Activated CD4-positive, alpha-beta T cell treated with anti-CD3 and anti-CD28 coated beads, Interleukin-2, amount 50 U/mL, for 24 hours (primary cell): ENCODE measurements at regions not wholly inside any gene's neighbourhood (a gene's known extent, or its start where the extent isn't known, plus 50 kb on each side); places are given as distances from the start of the nearest gene placed in this dataset.
"Not testable (repeated sequence)": the region's sequence is repeated elsewhere in the genome, so short reads cannot be mapped to it uniquely, and the experiment has no call there.

Source experiments
- DNase-seq, 2 donors: peaks; one replicate each; pipeline ENCODE4 v3.0.0-alpha.2; 2020; ENCODE audit warnings: low read depth in 1 of 2, low spot score in 1 of 2

DNA sequence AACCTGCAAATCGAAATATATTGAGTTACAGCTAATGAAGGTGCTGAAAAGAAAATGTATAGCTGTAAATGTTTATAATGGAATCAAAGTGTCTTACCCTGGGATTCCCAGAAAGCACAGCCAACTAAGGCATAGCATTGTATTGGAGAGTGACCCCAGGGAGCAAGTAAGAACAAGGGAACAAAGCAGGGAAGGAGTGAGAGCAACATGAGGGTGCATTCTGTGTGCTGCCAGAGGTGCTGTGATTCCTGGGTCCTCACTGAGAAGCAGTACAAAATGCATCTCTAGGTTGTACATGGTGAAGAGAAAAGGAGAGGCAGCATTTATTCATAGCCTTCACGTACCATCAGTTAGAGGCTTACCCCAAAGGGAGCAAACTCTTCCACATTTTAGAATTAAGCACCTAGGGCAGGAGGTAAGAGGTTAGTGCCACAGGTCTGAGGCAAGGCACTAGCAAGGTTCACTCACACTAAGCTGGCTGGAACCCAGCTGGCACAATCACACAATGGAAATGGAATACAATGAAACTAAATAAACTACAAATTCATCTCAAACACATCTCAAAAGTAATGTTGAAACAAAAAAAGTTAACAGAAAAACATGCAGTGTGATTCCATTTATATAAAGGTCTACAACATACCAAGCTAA is 151.5 kb upstream of the C2CD4B start:
- DNase-seq = no peak

DNA sequence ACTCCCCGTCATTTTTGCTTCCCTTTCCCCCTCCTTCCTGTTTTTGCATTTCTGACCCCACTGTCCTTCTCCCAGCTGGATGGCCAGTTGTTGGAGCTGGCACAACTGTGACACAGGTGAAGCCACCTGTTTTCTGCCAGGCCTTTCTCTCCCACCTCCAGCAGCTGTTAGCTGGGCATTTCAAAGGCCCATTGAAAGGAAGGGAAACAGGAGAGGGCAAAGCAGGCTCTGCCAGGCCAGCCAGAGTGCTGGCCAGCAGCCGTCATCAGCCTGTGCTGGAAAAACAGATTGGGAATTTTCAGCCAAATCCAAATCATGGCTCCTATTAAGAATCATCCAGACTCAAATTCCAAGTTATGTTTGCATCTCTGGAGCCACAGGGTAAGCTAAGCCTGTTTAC is 155.2 kb upstream of the C2CD4B start:
- no peak for DNase-seq

GRCh38 chr15:62323353-62323890 is 158.3 kb upstream of the C2CD4B start:
- no peak for DNase-seq

- no peak for DNase-seq
These were observed 159.3 kb upstream of the C2CD4B start for GRCh38 chr15:62324382-62324781.

GRCh38 chr15:62325597-62325996 is 160.5 kb upstream of the C2CD4B start:
- no peak for DNase-seq

DNA sequence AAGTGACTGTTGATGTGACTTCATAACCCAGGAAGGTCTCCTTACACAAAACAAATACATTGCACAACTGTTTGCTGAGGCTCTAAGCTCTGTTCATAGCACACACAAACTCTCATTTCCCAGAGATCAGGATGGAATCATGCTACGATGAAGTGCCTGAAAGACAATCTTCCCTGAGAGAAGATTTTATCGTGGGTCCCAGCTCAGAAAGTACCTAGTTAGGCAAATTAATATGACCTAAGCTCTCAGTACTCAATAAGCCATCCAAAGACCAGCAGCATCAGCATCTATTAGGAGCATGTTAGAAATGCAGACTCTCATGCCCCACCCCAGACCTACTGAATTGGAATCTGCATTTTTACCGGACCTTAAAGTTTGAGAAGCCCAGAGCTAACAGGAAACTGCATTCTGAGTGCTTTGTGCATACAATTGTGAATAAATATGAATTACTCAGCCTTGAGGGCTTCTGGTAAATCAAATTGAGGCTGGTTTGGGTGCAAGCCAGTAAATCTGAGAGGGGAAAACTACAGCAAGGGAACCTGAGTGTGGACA is 161.5 kb upstream of the C2CD4B start:
- no peak for DNase-seq

- no peak for DNase-seq
These were observed 162.3 kb upstream of the C2CD4B start for GRCh38 chr15:62327406-62327805.

DNA sequence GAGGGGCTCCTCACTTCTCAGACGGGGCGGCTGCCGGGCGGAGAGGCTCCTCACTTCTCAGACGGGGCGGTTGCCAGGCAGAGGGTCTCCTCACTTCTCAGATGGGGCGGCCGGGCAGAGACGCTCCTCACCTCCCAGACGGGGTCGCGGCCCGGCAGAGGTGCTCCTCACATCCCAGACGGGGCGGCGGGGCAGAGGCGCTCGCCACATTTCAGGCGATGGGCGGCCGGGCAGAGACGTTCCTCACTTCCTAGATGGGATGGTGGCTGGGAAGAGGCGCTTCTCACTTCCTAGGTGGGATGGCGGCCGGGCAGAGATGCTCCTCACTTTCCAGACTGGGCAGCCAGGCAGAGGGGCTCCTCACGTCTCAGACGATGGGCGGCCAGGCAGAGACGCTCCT is 167.4 kb upstream of the C2CD4B start:
- not testable (repeated sequence) for DNase-seq

DNA sequence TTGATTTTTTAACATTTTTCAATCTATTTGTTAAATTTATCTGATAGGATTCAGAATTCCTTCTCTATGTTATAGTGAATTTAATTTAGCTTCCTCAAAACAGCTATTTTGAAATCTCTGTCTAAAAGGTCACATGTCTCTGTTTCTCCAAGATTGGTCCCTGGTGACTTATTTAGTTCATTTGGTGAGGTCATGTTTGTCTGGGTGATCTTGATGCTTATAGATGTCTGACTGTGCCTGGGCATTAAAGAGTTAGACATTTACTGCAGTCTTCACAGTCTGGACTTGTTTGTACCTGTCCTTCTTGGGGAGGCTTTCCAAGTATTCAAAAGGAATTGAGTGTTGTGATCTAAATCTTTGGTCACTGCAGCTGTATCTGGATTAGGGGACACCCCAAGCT is 169.5 kb upstream of the C2CD4B start:
- no peak for DNase-seq

DNA sequence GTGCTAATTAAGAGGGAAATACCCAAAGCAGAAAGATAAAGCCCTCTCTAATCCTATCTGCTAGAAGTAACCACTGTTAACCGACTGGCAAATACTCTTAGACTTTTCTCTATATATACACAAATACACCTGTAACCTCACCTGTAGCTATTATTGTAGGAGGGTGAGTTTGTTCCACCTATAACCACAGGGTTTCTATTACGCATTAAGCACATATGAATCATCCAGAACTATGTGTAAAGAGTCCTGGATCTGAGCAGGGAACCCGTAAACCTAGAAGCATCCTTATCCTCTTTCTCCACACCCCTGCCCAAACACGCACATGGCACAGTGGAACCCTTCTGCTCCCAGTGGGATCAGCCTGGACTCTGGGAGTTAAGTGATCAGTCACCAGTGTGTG is 172.8 kb upstream of the C2CD4B start:
- no peak for DNase-seq

GRCh38 chr15:62338497-62338896 is 173.4 kb upstream of the C2CD4B start:
- DNase-seq = no peak

DNA sequence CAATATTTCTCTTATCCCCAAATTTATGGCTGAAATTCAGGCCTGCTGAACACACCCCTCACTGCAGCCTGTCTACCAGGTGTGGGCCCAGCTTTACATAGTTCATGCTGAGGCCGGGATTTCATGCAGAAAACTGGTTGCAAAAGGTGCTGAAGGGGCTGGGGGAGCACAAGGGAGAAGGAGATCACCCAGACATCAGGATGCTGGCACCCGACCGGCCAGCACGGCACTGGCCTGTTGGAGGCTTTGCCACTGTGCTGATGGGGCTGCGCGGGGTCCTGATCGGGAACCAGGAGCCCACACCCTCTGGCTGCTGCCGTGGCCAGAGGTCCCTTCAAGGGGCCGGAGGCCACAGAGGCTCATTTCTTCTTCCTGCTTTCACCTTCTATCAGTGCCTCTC is 177.9 kb upstream of the C2CD4B start:
- DNase-seq = no peak

GRCh38 chr15:62343397-62343796 is 178.3 kb upstream of the C2CD4B start:
- DNase-seq = no peak

- peak; percentile 4 to 30 for DNase-seq
These were observed 179.9 kb upstream of the C2CD4B start for GRCh38 chr15:62344806-62345539.

DNA sequence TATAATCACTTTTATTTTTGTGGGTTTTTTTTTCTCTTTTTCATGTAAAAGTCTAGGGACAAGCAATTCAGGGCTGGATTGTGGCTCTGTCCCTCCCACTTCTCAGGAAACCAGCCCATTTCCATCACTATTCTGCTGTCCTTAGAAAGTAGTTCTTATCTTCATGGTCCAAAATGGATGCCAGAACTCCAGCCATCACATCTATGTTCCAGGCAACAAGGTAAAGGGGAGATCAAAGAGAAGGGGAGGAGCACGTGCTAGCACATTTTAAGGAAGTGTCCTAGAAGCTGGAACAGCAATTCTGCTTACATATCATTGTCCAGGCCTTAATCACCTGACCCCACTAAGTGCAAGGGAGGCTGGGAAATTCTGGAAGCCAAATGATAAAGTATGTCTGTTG is 181.1 kb upstream of the C2CD4B start:
- DNase-seq = no peak

- no peak for DNase-seq
These were observed 183.0 kb upstream of the C2CD4B start for GRCh38 chr15:62348118-62348517.

- no peak for DNase-seq
These were observed 183.5 kb upstream of the C2CD4B start for GRCh38 chr15:62348623-62349022.

GRCh38 chr15:62352817-62353216 is 187.7 kb upstream of the C2CD4B start:
- no peak for DNase-seq

- no peak for DNase-seq
These were observed 192.3 kb upstream of the C2CD4B start for GRCh38 chr15:62357431-62357830.

DNA sequence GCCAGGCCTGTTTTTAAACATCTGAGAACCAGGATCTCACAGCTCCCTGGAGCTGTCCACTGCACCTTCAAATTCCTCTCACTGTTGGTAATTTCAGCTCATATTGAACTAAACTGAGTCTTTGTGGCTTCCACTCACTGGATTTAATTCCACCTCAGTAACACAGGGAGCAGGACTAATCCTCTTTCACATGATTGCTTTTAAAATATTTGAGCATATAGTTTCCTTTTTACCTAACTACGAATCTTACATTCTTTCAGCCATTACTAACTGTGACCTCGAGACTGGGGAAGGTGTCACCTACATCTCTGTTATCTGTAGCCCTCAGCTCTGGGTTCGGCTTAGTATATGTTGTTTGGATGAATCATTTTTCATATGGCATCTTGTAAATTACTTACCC is 194.3 kb upstream of the C2CD4B start:
- DNase-seq = no peak

- DNase-seq = no peak
These were observed 195.4 kb upstream of the C2CD4B start for GRCh38 chr15:62360332-62361097.

GRCh38 chr15:62362144-62362543 is 197.1 kb upstream of the C2CD4B start:
- DNase-seq = no peak
